ENCODE measurements at regions not wholly inside any gene's neighbourhood (a gene's known extent, or its start where the extent isn't known, plus 50 kb on each side); places are given as distances from the start of the nearest gene placed in this dataset.
"Not testable (repeated sequence)": the region's sequence is repeated elsewhere in the genome, so short reads cannot be mapped to it uniquely, and the experiment has no call there.

- DNase-seq: no peak
Observed at GRCh38 chr6:121647905-121648304, 212.5 kb downstream of the GJA1 start.

GRCh38 chr6:121649951-121650350, 214.5 kb downstream of the GJA1 start:
- no peak for DNase-seq

GRCh38 chr6:121651420-121651819, 216.0 kb downstream of the GJA1 start:
- DNase-seq: no peak

- DNase-seq: no peak
Observed at GRCh38 chr6:121652223-121652622, 216.8 kb downstream of the GJA1 start.

GRCh38 chr6:121652726-121653623, 217.5 kb downstream of the GJA1 start:
- no peak for DNase-seq

- no peak for DNase-seq
Observed at GRCh38 chr6:121653624-121654008, 218.2 kb downstream of the GJA1 start.

- DNase-seq: no peak
Observed at GRCh38 chr6:121657972-121658371, 222.5 kb downstream of the GJA1 start.

- DNase-seq: no peak
Observed at GRCh38 chr6:121660277-121660676, 224.8 kb downstream of the GJA1 start.

GRCh38 chr6:121663292-121663810, 227.9 kb downstream of the GJA1 start:
- no peak for DNase-seq

- no peak for DNase-seq
Observed at GRCh38 chr6:121664158-121664557, 228.7 kb downstream of the GJA1 start.

GRCh38 chr6:121666814-121667213, 231.4 kb downstream of the GJA1 start:
- no peak for DNase-seq

GRCh38 chr6:121668259-121668658, 232.8 kb downstream of the GJA1 start:
- DNase-seq: no peak

GRCh38 chr6:121670511-121670910, 235.1 kb downstream of the GJA1 start:
- no peak for DNase-seq

- no peak for DNase-seq
Observed at GRCh38 chr6:121677571-121677970, 242.1 kb downstream of the GJA1 start.

- no peak for DNase-seq
Observed at GRCh38 chr6:121678245-121678644, 242.8 kb downstream of the GJA1 start.

- no peak for DNase-seq
Observed at GRCh38 chr6:121680058-121680457, 244.6 kb downstream of the GJA1 start.

GRCh38 chr6:121682666-121683065, 247.2 kb downstream of the GJA1 start:
- DNase-seq: no peak

- DNase-seq: not testable (repeated sequence)
Observed at GRCh38 chr6:121685806-121686205, 250.4 kb downstream of the GJA1 start.

GRCh38 chr6:121686611-121687023, 251.2 kb downstream of the GJA1 start:
- no peak for DNase-seq

GRCh38 chr6:121688974-121689373, 253.5 kb downstream of the GJA1 start:
- DNase-seq: no peak

GRCh38 chr6:121691126-121691551, 255.7 kb downstream of the GJA1 start:
- no peak for DNase-seq

- DNase-seq: no peak
Observed at GRCh38 chr6:121694389-121694788, 258.9 kb downstream of the GJA1 start.

GRCh38 chr6:121694801-121695251, 259.4 kb downstream of the GJA1 start:
- no peak for DNase-seq

- DNase-seq: no peak
Observed at GRCh38 chr6:121695329-121695728, 259.9 kb downstream of the GJA1 start.

- DNase-seq: no peak
Observed at GRCh38 chr6:121697921-121698320, 262.5 kb downstream of the GJA1 start.

All from NCI-H526 (cell line).